A549 (cell line): ENCODE measurements at regions not wholly inside any gene's neighbourhood (a gene's known extent, or its start where the extent isn't known, plus 50 kb on each side); places are given as distances from the start of the nearest gene placed in this dataset.

Source experiments
- CEBPB ChIP-seq, 2 experiments: fragments of >200 bp in 1 of 2; sonication (Bioruptor Twin) in 1 of 2; formaldehyde crosslinking in 1 of 2; IDR thresholded peaks; 2 replicates each; pipeline ENCODE4 v1.6.1; 2012 to 2016
- EP300 ChIP-seq, 2 experiments: fragments of >200 bp; sonication (Bioruptor Twin); formaldehyde crosslinking; IDR thresholded peaks; 2 replicates in 1 of 2; 3 replicates in 1 of 2; pipeline ENCODE4 v1.6.1; 2016 to 2017
- HOXA7 ChIP-seq: fragments of 250-450 bp; sonication (Bioruptor Pico); IDR thresholded peaks from 2 replicates; pipeline ENCODE4 v1.5.0; 2020; ENCODE audit warnings: mild to moderate bottlenecking, moderate library complexity
- JUN ChIP-seq, 2 experiments: fragments of >200 bp; sonication (Bioruptor Twin); formaldehyde crosslinking; IDR thresholded peaks; 2 replicates in 1 of 2; 3 replicates in 1 of 2; pipeline ENCODE4 v1.6.1; 2016 to 2017
- JUNB ChIP-seq: fragments of >200 bp; sonication (Bioruptor Twin); formaldehyde crosslinking; IDR thresholded peaks from 2 replicates; pipeline ENCODE4 v1.6.1; 2016
- NPAS2 ChIP-seq: fragments of 250-450 bp; sonication (Bioruptor Pico); IDR thresholded peaks from 2 replicates; pipeline ENCODE4 v1.8.0; 2022; ENCODE audit warnings: mild to moderate bottlenecking, moderate library complexity, borderline replicate concordance
- NR3C1 ChIP-seq: fragments of >200 bp; sonication (Bioruptor Twin); formaldehyde crosslinking; IDR thresholded peaks from 3 replicates; pipeline ENCODE4 v1.6.1; 2017
- POLR2A ChIP-seq: IDR thresholded peaks from 2 replicates; pipeline ENCODE4 v1.6.1; 2012; ENCODE audit warnings: mild to moderate bottlenecking, low read length
- REST ChIP-seq: fragments of 200-600 bp; sonication (generic); IDR thresholded peaks from 2 replicates; pipeline ENCODE4 v1.6.1; 2016; ENCODE audit warnings: antibody characterized with exemption, mild to moderate bottlenecking, moderate library complexity
- SREBF2 ChIP-seq: fragments of 450-650 bp; IDR thresholded peaks from 2 replicates; pipeline ENCODE4 v1.6.1; 2014; ENCODE audit warnings: mild to moderate bottlenecking, moderate library complexity
- ZSCAN20 ChIP-seq: fragments of 250-450 bp; sonication (Bioruptor Pico); IDR thresholded peaks from 2 replicates; pipeline ENCODE4 v1.8.0; 2022; ENCODE audit warnings: mild to moderate bottlenecking, moderate library complexity
- TF ChIP-seq, protein P1 (sequence below): fragments of >200 bp; sonication (Bioruptor Twin); formaldehyde crosslinking; IDR thresholded peaks from 3 replicates; pipeline ENCODE4 v1.5.1; 2016
- TF ChIP-seq, protein P2 (sequence below): fragments of >200 bp; sonication (Bioruptor Twin); formaldehyde crosslinking; IDR thresholded peaks from 3 replicates; pipeline ENCODE4 v1.6.1; 2016
- TF ChIP-seq, protein P3 (sequence below): IDR thresholded peaks from 2 replicates; pipeline ENCODE4 v1.6.1; 2012

GRCh38 chr1:163758977-163759670 lies 437.4 kb downstream of the NUF2 start:
- TF ChIP-seq EP300 (IDR thresholded peaks at IDR 0.05), result no peak
- TF ChIP-seq, protein P1, sequence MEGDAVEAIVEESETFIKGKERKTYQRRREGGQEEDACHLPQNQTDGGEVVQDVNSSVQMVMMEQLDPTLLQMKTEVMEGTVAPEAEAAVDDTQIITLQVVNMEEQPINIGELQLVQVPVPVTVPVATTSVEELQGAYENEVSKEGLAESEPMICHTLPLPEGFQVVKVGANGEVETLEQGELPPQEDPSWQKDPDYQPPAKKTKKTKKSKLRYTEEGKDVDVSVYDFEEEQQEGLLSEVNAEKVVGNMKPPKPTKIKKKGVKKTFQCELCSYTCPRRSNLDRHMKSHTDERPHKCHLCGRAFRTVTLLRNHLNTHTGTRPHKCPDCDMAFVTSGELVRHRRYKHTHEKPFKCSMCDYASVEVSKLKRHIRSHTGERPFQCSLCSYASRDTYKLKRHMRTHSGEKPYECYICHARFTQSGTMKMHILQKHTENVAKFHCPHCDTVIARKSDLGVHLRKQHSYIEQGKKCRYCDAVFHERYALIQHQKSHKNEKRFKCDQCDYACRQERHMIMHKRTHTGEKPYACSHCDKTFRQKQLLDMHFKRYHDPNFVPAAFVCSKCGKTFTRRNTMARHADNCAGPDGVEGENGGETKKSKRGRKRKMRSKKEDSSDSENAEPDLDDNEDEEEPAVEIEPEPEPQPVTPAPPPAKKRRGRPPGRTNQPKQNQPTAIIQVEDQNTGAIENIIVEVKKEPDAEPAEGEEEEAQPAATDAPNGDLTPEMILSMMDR, result no peak
- no peak for TF ChIP-seq SREBF2
- TF ChIP-seq NR3C1, result no peak
- TF ChIP-seq NPAS2, result no peak
- TF ChIP-seq POLR2A, result no peak
- TF ChIP-seq REST, result no peak
- TF ChIP-seq, protein P2, sequence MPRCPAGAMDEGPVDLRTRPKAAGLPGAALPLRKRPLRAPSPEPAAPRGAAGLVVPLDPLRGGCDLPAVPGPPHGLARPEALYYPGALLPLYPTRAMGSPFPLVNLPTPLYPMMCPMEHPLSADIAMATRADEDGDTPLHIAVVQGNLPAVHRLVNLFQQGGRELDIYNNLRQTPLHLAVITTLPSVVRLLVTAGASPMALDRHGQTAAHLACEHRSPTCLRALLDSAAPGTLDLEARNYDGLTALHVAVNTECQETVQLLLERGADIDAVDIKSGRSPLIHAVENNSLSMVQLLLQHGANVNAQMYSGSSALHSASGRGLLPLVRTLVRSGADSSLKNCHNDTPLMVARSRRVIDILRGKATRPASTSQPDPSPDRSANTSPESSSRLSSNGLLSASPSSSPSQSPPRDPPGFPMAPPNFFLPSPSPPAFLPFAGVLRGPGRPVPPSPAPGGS, result no peak
- TF ChIP-seq, protein P3, sequence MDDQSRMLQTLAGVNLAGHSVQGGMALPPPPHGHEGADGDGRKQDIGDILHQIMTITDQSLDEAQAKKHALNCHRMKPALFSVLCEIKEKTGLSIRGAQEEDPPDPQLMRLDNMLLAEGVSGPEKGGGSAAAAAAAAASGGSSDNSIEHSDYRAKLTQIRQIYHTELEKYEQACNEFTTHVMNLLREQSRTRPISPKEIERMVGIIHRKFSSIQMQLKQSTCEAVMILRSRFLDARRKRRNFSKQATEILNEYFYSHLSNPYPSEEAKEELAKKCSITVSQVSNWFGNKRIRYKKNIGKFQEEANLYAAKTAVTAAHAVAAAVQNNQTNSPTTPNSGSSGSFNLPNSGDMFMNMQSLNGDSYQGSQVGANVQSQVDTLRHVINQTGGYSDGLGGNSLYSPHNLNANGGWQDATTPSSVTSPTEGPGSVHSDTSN, result no peak
- no peak for TF ChIP-seq CEBPB (IDR thresholded peaks at IDR 0.05)
- TF ChIP-seq JUNB, result no peak
- TF ChIP-seq JUN (IDR thresholded peaks at IDR 0.05), result no peak
- no peak for TF ChIP-seq HOXA7 (CRISPR knock-in tag)
- no peak for TF ChIP-seq ZSCAN20
